ENCODE measurements at regions not wholly inside any gene's neighbourhood (a gene's known extent, or its start where the extent isn't known, plus 50 kb on each side); places are given as distances from the start of the nearest gene placed in this dataset.

- no peak overlapping the region for H2AFZ ChIP-seq (ENCODE audit: low read length)
- no peak overlapping the region for H3K4me2 ChIP-seq (ENCODE audit: insufficient read depth, low read length)
- peak; percentile 78 for DNase-seq (ENCODE audit: insufficient read length, low spot score, missing footprints)
- H3K27ac ChIP-seq (ENCODE audit: low read depth, low read length) = no peak overlapping the region
- no peaks in the 10 kb centered on the region for H3K4me1 ChIP-seq (ENCODE audit: insufficient read depth, low read length)
- no peaks in the 10 kb centered on the region for H3K36me3 ChIP-seq (ENCODE audit: insufficient read depth, low read length)
- no peak for TF ChIP-seq CTCF (IDR thresholded peaks at IDR 0.05; ENCODE audit: extremely low read depth, low read depth, low read length)
- H3K79me2 ChIP-seq (ENCODE audit: insufficient read depth, low read length) = no peaks in the 10 kb centered on the region
- H3K9me3 ChIP-seq (ENCODE audit: low read depth, low read length) = no peaks in the 10 kb centered on the region
- peaks cover 5% of the 10 kb centered on the region for H3K27me3 ChIP-seq (ENCODE audit: insufficient read depth, low read length)
- no peaks in the 10 kb centered on the region for H4K20me1 ChIP-seq (ENCODE audit: insufficient read depth, low read length)
- H3K4me3 ChIP-seq (ENCODE audit: insufficient read depth, low read length) = no peak overlapping the region
Measured at GRCh38 chr21:38027901-38028498, 111.7 kb upstream of the KCNJ6 start.

- Histone ChIP-seq H3K9me3 (ENCODE audit: low read depth, low read length) (no peaks in the 10 kb centered on the region), H3K79me2 (ENCODE audit: insufficient read depth, low read length) (no peaks in the 10 kb centered on the region), H3K4me3 (ENCODE audit: insufficient read depth, low read length) (no peak overlapping the region), H3K4me1 (ENCODE audit: insufficient read depth, low read length) (no peaks in the 10 kb centered on the region), H3K27me3 (ENCODE audit: insufficient read depth, low read length) (peaks cover 13% of the 10 kb centered on the region), H3K36me3 (ENCODE audit: insufficient read depth, low read length) (no peaks in the 10 kb centered on the region), H3K27ac (ENCODE audit: low read depth, low read length) (no peak overlapping the region), H3K4me2 (ENCODE audit: insufficient read depth, low read length) (no peak overlapping the region), H2AFZ (ENCODE audit: low read length) (no peak overlapping the region), H4K20me1 (ENCODE audit: insufficient read depth, low read length) (no peaks in the 10 kb centered on the region)
- no peak for DNase-seq (ENCODE audit: insufficient read length, low spot score, missing footprints)
- TF ChIP-seq CTCF (IDR thresholded peaks at IDR 0.05; ENCODE audit: extremely low read depth, low read depth, low read length) = no peak
Measured at GRCh38 chr21:38032082-38032801, 116.0 kb upstream of the KCNJ6 start.

GRCh38 chr21:38036016-38036415 is 119.8 kb upstream of the KCNJ6 start:
- Histone ChIP-seq H3K4me1 (ENCODE audit: insufficient read depth, low read length) (no peaks in the 10 kb centered on the region), H3K4me2 (ENCODE audit: insufficient read depth, low read length) (no peak overlapping the region), H3K36me3 (ENCODE audit: insufficient read depth, low read length) (no peaks in the 10 kb centered on the region), H3K9me3 (ENCODE audit: low read depth, low read length) (no peaks in the 10 kb centered on the region), H2AFZ (ENCODE audit: low read length) (no peak overlapping the region), H3K27ac (ENCODE audit: low read depth, low read length) (no peak overlapping the region), H3K4me3 (ENCODE audit: insufficient read depth, low read length) (no peak overlapping the region), H3K79me2 (ENCODE audit: insufficient read depth, low read length) (no peaks in the 10 kb centered on the region), H4K20me1 (ENCODE audit: insufficient read depth, low read length) (no peaks in the 10 kb centered on the region), H3K27me3 (ENCODE audit: insufficient read depth, low read length) (peaks cover 18% of the 10 kb centered on the region)
- TF ChIP-seq CTCF (IDR thresholded peaks at IDR 0.05; ENCODE audit: extremely low read depth, low read depth, low read length) = no peak
- no peak for DNase-seq (ENCODE audit: insufficient read length, low spot score, missing footprints)

GRCh38 chr21:38037416-38037815 is 121.2 kb upstream of the KCNJ6 start:
- H3K27me3 ChIP-seq (ENCODE audit: insufficient read depth, low read length) = peaks cover 24% of the 10 kb centered on the region
- TF ChIP-seq CTCF (IDR thresholded peaks at IDR 0.05; ENCODE audit: extremely low read depth, low read depth, low read length) = no peak
- H3K79me2 ChIP-seq (ENCODE audit: insufficient read depth, low read length) = no peaks in the 10 kb centered on the region
- no peak overlapping the region for H2AFZ ChIP-seq (ENCODE audit: low read length)
- H3K4me2 ChIP-seq (ENCODE audit: insufficient read depth, low read length) = no peak overlapping the region
- DNase-seq (ENCODE audit: insufficient read length, low spot score, missing footprints) = no peak
- H4K20me1 ChIP-seq (ENCODE audit: insufficient read depth, low read length) = no peaks in the 10 kb centered on the region
- no peaks in the 10 kb centered on the region for H3K4me1 ChIP-seq (ENCODE audit: insufficient read depth, low read length)
- H3K27ac ChIP-seq (ENCODE audit: low read depth, low read length) = no peak overlapping the region
- H3K4me3 ChIP-seq (ENCODE audit: insufficient read depth, low read length) = no peak overlapping the region
- H3K36me3 ChIP-seq (ENCODE audit: insufficient read depth, low read length) = no peaks in the 10 kb centered on the region
- H3K9me3 ChIP-seq (ENCODE audit: low read depth, low read length) = no peaks in the 10 kb centered on the region
